Activated naive CD4-positive, alpha-beta T cell treated with anti-CD3 and anti-CD28 coated beads, Interleukin-2, amount 50 U/mL, for 16 hours (primary cell): ENCODE measurements at regions not wholly inside any gene's neighbourhood (a gene's known extent, or its start where the extent isn't known, plus 50 kb on each side); places are given as distances from the start of the nearest gene placed in this dataset.
"Not testable (repeated sequence)": the region's sequence is repeated elsewhere in the genome, so short reads cannot be mapped to it uniquely, and the experiment has no call there.

Source experiments
- DNase-seq: peaks from one replicate; pipeline ENCODE4 v3.0.0-alpha.2; 2020

DNA sequence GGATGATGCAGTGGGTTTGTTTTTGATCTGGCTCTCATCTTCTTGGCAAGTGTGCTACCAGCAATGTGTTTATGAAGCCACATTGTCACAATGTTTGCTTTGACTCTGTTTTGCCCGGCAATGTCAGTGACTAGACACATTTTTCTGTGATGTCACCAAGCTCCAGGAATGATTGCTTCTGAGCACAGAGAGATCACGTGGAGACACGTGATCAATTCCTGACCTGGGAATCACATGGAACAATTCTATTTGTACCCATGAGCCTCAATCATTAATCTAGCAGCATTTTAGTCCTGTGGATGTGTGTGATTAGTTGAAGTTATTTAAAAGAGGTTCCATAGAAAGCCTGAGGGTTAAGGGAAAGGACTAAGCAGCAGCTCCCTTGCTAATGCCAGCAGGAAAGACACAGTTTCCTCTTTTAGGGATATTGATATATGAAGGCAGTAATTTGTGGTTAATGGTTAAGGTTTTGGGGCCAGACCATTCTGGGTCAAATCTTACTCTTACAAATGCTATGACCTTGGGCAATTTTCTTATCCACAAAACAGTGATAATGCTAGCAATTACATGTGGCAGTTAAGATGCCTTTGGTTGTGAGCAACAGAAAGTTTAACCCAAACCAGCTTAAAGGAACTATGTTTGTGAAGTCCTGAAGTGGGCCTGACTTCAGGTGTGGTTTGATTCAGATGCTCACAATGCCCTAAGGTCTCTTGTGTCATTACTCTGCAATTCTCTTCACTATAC is 59.0 kb downstream of the FASLG start:
- no peak for DNase-seq

DNA sequence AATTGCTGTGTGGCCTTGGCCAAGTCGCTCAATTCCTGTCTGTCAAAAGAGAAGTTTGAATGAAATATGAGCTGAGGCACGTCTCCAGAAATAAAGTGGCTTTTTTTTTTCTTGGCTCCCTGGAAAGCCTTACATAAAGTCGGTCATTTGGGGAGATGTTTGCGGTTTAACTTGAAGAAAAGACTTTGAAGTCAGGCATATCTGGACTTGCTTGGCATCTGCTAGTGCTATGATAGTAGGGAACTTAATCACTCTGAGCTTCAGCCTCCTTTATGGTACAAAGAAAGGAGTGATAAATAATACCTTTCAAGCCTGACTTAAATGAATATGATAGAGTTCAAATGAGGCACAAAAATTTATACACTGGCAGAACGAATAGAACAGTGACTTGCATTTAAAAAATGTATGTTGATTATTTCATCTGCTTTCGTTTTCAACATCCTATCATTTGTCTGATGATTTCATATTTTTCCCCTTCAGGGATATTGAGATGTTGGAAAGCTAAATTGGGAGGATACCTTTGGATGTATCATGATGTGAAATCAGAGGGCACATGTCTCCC is 60.2 kb downstream of the FASLG start:
- DNase-seq = no peak

DNA sequence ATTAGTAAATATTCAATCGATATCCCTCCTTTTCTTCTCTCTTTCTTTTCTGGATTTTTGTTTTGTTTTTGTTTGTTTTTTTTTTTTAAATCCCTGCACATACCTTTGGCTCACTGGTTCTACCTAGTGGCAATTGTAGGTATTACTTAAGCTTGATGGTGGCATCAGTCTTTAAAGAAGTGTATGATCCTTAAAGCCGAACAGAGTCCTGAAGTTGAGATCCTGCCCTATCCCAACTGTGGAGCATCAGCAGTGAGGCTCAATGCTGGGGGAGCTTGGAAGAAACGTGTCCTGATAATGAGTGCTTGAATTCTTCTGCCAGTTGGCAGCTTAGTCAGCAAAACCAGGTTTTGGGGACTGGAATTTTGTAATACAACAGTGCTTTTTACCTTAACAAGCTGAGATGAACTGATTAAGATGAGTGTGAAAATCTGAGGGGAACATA is 60.8 kb downstream of the FASLG start:
- no peak for DNase-seq

DNA sequence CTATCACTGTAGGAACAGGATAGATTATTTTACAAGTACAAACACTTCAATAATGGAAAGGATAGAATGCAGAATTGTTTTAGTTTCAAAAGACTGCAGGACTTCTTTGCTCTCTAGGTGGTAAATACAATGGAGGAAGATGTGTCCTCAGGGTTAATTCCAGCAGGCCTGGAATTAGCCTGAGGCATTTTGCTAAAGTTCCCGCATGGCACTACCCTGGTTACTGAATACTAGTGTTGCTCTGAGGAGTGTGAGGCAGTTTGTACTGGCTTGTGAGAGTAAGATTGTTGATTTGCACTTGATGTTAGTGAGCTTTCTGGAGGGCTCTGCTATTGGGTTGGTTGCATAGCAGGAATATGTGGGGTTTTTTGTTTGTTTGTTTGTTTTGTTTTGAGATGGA is 61.4 kb downstream of the FASLG start:
- DNase-seq = no peak

GRCh38 chr1:172723251-172723650 is 64.3 kb downstream of the FASLG start:
- no peak for DNase-seq

GRCh38 chr1:172724232-172724631 is 65.3 kb downstream of the FASLG start:
- DNase-seq = no peak

- DNase-seq = no peak
Measured at GRCh38 chr1:172724765-172725613, 66.1 kb downstream of the FASLG start.

DNA sequence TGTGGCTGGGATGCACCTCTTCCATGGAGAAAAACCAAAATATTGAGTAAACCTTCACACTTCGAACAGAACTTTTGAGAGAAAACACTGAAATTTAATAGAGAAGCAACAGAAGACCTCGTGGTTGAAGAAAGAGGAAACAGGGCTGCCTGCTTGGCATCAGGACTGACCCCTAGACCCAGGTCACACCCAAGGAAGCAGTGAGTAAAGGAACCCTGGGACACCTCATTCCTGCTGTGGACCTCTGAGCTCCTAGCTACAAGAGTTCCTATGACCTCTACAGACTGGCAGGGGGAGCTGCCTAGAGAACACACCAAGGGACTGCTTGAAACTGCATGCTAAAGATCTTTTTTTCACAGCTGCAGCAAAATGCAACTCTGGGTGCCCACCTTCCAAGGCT is 67.8 kb downstream of the FASLG start:
- no peak for DNase-seq

DNA sequence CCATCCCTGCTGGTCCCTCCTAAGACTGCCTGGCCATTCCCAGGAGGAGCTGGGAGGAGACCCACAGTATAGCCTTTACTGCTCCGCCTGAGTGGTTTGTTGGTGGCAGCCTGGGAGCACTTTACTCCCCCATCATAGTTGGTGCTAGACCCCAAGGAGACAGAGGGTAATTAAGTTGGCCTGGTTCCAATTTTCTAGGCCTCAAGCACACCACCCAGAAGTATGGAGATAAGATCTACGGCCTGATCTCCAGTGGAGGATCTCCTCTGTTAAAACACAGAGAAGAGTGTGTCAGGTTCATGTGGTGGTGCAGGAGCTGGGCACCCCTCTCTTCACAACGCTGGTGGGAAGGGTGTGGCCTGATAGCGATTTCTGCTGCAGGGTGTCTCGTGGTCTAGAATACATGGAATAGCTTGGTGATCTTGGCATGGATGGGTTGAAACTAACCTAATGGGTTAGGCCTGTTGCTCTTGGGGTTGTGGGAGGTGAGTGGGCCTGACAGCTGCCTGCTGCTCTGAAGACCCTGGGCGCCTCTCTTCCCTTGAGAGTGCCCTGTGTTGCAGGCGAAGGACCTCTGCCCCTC is 68.5 kb downstream of the FASLG start:
- DNase-seq = no peak

DNA sequence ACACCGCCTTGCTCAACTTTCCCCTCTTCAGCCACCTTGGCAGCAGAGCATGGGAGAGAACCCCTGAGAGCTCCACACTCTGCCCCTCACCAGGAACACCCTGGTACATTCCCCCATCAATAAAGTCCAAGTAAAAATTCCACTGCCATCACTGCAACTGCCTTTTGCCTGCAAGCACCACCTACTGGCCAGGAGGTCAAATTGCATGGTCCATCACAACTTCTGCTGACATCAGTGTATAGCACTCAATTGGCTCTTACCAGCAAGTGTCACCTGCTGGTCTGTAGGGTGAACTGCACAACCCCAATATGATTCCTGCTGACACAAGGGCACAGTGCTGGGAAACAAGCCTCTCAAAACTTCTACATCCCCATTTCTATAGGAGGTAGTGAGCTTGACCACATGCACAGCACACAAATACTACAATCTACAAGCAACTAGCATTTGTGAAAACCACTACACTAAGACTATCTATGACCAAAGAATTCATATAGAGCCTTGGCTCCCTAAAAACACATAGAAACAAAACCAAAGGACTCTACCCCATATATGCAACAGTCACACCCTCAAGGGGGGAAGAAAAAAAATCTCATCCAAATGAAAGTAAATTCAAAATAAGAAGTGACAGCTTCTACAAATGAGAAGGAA is 69.2 kb downstream of the FASLG start:
- peak; percentile 49 for DNase-seq

GRCh38 chr1:172728705-172729104 is 69.8 kb downstream of the FASLG start:
- DNase-seq = not testable (repeated sequence)

DNA sequence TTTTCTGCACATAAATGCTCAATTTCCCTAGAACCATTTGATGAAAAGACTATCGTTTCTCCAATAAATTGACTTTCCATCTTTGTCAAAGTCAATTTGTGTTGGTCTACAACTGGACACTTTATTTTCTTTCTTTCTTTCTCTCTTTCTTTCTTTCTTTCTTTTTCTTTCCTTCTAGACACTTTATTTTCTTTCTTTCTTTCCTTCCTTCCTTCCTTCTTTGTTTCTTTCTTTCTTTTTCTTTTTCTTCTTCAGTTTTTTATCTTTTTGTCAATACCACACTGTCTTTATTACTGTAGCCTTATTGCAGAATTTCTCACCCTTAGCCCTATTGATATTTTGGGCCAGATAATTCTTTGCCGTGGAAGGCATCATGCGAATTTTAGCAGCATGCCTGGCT is 73.5 kb downstream of the FASLG start:
- DNase-seq = no peak

DNA sequence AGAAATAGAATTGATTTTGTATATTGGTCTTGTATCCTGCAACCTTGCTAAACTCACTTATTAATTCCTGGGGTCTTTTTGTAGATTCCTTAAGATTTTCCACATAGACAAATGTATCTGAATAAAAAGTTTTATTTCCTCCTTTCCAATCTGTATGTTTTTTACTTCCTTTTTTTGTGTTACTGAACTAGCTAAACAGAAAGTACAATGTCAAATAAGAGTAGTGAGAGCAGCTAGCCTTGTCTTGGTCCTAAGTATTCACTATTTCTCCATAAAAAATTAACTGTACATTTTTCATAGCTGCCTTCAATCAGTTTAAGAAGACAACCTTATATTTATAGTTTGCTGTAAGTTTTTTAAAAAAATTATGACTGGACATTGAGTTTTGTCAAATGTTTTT is 74.9 kb downstream of the FASLG start:
- no peak for DNase-seq

DNA sequence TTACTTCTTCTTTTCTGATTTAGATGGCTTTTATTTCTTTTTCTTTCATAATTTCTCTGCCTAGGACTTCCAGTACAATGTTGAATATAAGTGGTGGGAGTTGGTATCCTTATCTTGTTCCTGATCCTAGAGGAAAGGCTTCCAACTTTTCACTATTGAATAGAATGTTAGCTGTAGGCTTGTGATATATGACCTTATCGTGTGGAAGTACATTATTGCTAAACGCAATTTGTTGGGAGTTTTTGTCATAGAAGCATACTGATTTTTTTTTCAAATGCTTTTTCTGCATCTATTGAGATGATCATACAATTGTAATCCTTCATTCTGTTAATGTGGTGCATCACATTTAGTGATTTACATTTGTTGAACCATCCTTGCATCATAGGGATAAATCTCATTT is 79.5 kb downstream of the FASLG start:
- no peak for DNase-seq

GRCh38 chr1:172742599-172743500 is 83.9 kb downstream of the FASLG start:
- no peak for DNase-seq

DNA sequence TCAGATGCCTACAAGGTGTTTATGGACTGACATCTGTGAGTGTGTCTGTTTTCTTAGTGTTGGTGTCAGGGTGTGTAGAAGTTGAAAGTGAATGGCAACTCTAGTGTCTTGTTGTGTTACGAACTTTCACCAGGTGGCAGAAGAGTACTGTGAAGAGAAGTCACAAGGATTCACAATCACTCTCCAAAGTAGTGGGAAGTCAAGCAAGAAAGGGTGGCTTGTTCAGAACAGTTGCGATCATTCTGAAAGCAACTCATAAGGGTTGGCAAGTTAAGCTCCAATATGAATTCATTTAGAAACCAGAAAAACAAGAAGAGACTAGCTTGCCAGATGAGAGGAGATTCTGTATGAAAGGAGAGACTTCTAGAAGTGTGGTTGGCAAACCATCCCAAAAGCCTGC is 86.1 kb downstream of the FASLG start:
- DNase-seq = peak; percentile 16

DNA sequence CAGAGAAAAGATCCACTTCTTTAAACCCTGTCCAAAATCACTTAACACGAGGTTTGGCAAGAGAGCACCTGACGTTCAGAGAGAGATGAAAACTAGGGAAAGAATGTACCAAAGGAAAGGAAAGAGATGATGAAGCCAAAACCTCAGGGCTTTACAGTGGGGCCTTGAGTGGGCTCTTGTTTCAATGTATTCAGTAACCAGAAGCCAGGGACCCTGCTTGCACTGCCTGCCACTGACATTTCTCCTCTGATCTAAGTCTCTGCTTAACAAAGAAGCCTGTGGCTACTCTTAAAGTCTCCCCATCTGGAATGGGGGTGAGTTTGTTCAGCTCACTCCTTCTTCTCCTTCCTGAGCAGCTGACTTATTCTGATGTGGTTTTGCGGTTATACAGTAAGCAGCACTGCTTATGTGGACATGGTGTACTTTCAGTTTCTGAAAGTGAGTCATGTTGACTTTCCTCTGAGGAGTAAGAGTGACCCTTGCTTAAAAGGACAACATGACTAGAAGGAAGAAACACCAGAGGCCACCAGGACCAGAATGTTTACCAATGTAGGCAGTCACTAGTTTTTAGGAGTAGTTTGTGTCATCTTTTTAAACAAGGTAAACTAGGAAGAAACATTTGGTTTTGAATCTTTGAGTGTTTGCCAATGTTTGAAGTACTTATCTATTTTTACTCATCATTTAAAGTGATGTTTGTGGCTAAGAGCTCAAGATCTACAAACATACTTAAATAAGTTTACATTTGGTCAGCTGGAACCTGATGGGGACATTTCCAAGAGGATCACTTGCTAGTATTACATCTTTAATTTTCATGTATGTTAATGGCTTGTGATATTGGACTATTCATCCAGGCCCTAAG is 87.4 kb downstream of the FASLG start:
- DNase-seq = no peak

- no peak for DNase-seq
Measured at GRCh38 chr1:172748201-172748600, 89.3 kb downstream of the FASLG start.

- no peak for DNase-seq
Measured at GRCh38 chr1:172751683-172752082, 92.8 kb downstream of the FASLG start.

DNA sequence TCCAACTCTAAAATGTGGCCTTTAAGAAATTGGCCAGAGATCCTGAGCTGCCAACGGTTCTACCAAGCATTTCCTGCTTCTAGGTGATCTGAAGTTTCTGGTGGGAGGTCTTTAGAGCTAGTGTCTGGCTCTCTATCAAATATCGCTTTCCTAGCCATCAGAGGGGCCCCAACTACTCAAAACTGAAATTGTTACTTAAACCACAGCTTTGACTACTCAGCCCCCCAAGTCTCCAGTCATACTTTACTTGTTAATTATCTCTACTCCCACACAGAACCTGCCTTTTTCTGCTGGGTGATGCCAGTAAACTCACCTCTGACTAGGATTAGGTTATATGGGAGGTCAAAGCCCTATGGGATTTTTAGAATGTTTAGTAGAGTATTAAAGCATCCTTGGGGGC is 95.1 kb downstream of the FASLG start:
- DNase-seq = no peak

GRCh38 chr1:172754609-172755008 is 95.7 kb downstream of the FASLG start:
- no peak for DNase-seq
